ENCODE measurements at regions not wholly inside any gene's neighbourhood (a gene's known extent, or its start where the extent isn't known, plus 50 kb on each side); places are given as distances from the start of the nearest gene placed in this dataset.

DNA sequence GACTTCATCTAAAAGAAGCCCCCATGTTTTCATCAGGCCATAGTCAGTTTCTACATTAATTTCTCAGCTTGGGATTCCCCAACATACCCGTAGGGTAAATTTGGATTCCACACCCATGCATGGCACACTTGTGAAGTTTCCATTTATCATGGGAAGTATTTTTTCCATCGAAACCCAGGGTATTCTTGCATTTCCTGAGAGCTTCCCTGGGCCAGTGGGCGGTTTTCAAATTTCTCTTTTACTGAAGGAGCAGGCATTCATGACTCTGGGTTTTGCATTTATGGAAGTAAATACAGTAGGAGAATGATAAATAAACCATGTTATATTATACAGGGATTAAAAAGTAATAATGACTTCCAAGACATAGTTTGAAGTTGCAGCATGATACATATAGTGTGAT lies 93.0 kb upstream of the MAP3K1 start:
- no peak for ATAC-seq

GRCh38 chr5:56717253-56717987 lies 97.9 kb upstream of the MAP3K1 start:
- H3K9me3 Mint-ChIP-seq, result no peaks in the 10 kb centered on the region

More for the DNA sequence above, 93.0 kb upstream of the MAP3K1 start:
- ChIA-PET POLR2A (interaction anchor here (0.6 kb wide), 1 partner anchor 21 kb away, joined by 3 read pairs; no protein-coding TSS in a partner anchor), CTCF (no interaction called here)
- H3K9me3 Mint-ChIP-seq, result no peaks in the 10 kb centered on the region
- intact Hi-C loops (cut with micrococcal nuclease), result no loop called here
- H3K4me3 Mint-ChIP-seq, result no peak overlapping the region
- DNase-seq, result no peak
- no peaks in the 10 kb centered on the region for H3K36me3 Mint-ChIP-seq (ENCODE audit: low read depth)
- peaks cover 5% of the 10 kb centered on the region for H3K4me1 Mint-ChIP-seq (ENCODE audit: low read depth)
- no peaks in the 10 kb centered on the region for H3K27me3 Mint-ChIP-seq
- no peak for TF ChIP-seq CTCF (IDR thresholded peaks at IDR 0.05)
- no peak overlapping the region for H3K27ac Mint-ChIP-seq

DNA sequence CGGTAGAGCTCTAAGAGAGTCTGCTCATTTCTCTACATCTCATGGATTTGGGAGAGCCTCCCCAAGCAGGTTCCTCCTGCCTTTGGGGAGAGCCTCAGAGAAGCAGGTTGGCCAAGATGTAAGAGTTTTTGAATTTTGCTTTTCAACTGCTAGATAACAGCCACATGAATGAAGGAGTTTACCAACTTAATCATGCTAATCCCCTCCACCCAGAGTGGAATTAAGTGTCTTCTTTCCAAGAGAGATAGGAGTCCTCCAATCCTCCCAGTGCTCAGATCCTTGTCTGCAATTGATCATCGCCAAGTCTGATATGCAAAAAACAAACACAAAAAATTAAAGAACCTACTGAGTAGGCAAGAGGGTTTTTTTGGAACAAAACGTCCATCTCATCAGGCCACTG lies 99.4 kb upstream of the MAP3K1 start:
- ATAC-seq (no peak), DNase-seq (no peak)
- intact Hi-C loops (cut with micrococcal nuclease), result no loop called here
- TF ChIP-seq CTCF (IDR thresholded peaks at IDR 0.05), result no peak
- no peaks in the 10 kb centered on the region for H3K36me3 Mint-ChIP-seq (ENCODE audit: low read depth)
- no peak overlapping the region for H3K4me3 Mint-ChIP-seq
- ChIA-PET CTCF (no interaction called here), POLR2A (no interaction called here)
- H3K4me1 Mint-ChIP-seq (ENCODE audit: low read depth), result peaks cover 5% of the 10 kb centered on the region
- no peaks in the 10 kb centered on the region for H3K9me3 Mint-ChIP-seq
- H3K27me3 Mint-ChIP-seq, result no peaks in the 10 kb centered on the region
- H3K27ac Mint-ChIP-seq, result no peak overlapping the region

More at GRCh38 chr5:56717253-56717987, 97.9 kb upstream of the MAP3K1 start:
- ChIA-PET CTCF (no interaction called here), POLR2A (no interaction called here)
- Mint-ChIP-seq H3K36me3 (ENCODE audit: low read depth) (no peaks in the 10 kb centered on the region), H3K27me3 (no peaks in the 10 kb centered on the region), H3K4me1 (ENCODE audit: low read depth) (peaks cover 4% of the 10 kb centered on the region), H3K27ac (no peak overlapping the region), H3K4me3 (no peak overlapping the region)
- ATAC-seq, result no peak
- intact Hi-C loops (cut with micrococcal nuclease), result no loop called here
- no peak for DNase-seq
- no peak for TF ChIP-seq CTCF (IDR thresholded peaks at IDR 0.05)

DNA sequence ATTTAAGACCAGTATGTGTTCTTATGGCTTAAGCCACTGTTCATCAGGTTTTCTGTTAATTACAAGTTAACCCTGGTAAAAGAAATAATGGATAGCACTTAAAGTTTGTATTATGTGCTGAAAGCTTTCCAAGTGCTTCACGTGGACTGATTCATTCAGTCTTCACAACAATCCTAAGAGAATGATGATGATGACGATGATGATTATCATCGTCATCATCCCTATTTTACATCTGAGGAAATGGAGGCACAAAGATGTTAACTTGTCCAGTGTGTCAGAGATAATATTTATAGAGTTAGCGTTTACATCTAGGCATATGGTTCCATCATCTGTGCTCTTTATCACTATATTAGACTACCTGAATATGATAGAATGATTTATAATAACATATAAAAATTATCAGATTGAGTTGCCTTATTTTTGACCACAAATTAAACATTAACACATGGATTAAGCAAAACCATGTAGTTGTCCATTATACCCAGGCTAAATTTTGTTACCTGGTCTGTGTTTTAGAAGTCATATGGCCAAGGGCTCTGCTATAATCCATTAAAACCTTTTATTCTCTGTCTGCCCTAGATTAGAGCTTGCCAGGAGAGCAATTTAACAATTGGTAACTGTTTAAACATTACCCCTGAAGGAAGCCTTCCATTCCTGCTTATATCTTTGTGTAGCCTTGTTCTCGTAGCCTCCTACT lies 102.3 kb upstream of the MAP3K1 start:
- ChIA-PET POLR2A (interaction anchor here (0.6 kb wide), 1 partner anchor 609 kb away, joined by 3 read pairs; no protein-coding TSS in a partner anchor), CTCF (no interaction called here)
- Mint-ChIP-seq H3K27ac (no peak overlapping the region), H3K27me3 (no peaks in the 10 kb centered on the region), H3K9me3 (peaks cover 2% of the 10 kb centered on the region), H3K4me1 (ENCODE audit: low read depth) (peaks cover 6% of the 10 kb centered on the region), H3K4me3 (no peak overlapping the region), H3K36me3 (ENCODE audit: low read depth) (no peaks in the 10 kb centered on the region)
- intact Hi-C loops (cut with micrococcal nuclease), result no loop called here
- no peak for TF ChIP-seq CTCF (IDR thresholded peaks at IDR 0.05)
- no peak for ATAC-seq
- no peak for DNase-seq

Data from activated CD8-positive, alpha-beta T cell treated with anti-CD3 and anti-CD28 coated beads for 36 hours (primary cell).